Hematopoietic multipotent progenitor cell treated with erythropoietin and hydrocortisone succinate and interleukin-3 and kit ligand, for 17 days (in vitro differentiated cells): ENCODE measurements at regions not wholly inside any gene's neighbourhood (a gene's known extent, or its start where the extent isn't known, plus 50 kb on each side); places are given as distances from the start of the nearest gene placed in this dataset.
A peak's percentile ranks its signal among the peaks of the same experiment; 100 is the strongest.

Experiments used
- DNase-seq: peaks from one replicate; pipeline ENCODE4 v3.0.0-alpha.2; 2015; ENCODE audit warnings: low spot score

DNA sequence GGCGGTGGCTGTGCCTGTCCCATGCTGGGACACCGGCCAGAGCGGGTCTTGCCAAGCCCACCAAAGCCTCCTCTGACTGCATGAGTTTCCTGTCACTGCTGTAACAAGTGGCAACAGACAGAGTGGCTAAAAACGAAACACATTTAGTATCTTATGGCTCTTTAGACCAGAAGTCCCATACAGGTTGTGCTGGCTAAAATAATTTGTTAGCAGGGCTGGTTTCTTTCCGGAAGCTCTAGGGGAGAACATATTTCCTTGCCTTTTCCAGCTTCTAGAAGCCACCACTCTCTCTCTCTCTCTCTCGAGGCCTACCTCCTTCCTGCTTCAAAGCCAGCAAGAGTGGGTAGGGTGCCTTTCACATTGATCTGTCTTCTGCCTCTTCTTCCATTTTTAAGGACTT is 171.6 kb upstream of the PLPP4 start:
- no peak for DNase-seq

DNA sequence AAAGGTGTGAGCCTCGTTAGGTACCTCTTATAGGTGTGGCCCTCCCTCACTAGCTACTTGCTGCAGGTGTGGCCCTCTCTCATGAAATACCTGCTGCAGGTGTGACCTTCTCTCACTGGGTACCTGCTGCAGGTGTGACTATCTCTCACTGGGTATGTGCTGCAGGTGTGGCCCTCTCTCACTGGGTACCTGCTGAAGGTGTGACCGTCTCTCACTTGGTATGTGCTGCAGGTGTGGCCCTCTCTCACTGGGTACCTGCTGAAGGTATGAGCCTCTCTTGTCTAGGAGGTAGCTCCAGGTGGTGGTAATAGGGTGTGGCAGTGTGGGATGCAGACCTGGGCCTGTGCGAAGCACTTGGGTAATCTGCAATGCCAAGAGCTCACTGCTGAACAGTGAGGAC is 170.7 kb upstream of the PLPP4 start:
- no peak for DNase-seq

DNA sequence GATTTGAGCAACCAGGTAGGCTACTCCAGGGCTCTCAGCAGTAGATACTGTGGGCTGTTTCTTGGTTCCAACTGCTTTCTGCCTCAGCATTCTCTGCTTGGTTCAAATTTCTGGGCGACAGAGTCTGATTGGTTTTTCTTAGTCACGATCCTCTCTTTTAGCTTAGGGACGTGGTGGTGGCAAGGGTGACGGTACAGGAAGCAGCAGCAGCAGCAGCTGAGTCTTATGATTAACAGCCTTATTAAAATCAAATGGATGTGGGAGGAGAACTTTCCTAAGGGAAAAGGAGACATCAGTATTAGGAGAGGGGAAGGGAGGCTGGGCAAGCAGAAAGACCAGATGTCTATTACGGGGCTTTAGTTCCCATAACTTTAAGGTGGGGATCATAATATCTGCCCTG is 156.5 kb upstream of the PLPP4 start:
- no peak for DNase-seq

DNA sequence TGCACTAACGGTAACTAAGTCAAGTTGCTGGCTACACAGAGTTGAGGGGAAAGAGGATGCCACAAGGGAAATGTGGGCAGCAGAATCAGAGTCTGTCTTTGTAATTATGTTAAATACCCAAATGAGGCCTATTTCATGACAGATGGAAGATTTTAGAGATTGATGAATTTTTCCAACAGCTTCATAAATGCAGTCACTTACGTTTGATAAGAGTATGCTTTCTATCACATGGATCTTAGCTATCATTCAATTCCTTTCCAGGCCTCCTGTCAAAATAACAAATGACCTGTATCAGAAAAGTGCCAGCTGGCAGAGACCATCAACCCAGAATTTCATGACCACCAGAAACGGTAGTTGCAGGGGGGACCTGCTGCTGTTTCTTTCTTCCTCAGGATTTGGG is 148.4 kb upstream of the PLPP4 start:
- no peak for DNase-seq

DNA sequence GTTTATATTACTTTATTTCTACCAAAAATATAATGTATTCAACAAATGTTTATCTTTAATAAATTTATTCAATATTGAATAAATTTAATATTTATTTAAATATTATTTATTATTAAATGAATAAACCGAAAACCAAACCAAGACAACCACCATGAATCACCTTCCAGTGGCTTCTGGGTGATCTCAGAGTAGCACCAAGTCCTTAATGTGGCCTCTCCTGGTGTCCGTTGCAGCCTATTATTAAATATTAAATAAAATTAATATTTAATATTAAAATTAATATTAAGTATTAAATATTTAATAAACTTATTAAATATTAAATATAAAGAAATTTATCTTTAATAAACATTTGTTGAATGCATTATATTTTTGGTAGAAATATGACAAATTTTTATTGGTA is 143.3 kb upstream of the PLPP4 start:
- DNase-seq: no peak

DNA sequence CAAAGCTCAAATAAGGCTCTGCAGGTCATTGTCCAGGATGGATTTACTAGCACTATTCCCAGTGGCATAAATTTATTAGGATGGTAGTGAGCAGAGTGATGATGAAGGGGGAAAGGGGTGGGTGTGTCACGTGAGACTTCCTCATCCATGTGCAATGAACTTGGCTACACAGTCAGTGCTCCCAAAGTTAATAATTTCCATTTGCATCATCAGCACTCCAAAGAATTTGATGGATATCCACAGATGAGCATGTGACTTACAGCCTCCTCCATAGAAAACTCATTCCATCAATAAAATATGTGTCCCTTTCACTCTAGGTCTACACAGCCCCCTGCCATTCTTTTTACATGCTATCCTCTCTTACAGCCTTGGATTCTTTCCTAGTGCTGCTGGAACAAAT is 142.6 kb upstream of the PLPP4 start:
- DNase-seq: no peak

DNA sequence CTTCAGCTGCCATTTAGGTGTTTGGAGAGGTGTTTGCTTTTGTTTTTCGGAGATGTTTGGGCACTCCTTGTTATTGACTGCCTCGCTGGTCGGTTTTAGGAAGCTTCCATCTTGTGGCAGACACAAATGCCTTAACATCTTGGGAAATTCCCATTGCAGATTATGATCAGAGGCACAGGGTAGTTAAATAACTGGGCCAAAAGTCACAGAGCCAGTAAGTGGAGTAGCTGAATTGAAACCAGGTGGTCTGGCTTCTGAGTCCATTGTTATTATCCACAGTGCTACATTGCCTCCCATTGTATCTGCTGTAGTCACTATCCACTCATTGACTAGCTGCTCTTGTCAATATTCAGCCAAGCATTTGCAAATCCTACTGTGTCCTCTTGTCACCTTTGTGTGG is 138.2 kb upstream of the PLPP4 start:
- DNase-seq: no peak

DNA sequence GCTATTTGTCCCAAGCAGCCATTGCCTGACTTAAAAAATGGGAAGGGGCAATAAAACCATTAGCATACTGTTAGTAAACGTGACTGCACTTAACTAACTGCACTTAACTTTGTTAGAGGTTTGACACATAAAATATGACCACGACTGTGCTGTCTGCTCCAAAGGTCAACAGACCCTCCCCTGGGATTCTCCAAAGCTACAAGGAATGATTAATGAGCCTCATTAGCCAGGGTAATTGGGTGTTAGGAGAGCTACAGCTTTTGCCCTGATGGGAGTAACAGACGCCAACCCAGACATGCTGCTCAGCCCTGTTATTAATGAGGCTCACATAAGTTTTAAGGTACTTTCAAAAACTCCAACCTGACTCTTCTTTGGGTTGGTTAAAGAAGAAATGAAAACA is 129.4 kb upstream of the PLPP4 start:
- DNase-seq: no peak

DNA sequence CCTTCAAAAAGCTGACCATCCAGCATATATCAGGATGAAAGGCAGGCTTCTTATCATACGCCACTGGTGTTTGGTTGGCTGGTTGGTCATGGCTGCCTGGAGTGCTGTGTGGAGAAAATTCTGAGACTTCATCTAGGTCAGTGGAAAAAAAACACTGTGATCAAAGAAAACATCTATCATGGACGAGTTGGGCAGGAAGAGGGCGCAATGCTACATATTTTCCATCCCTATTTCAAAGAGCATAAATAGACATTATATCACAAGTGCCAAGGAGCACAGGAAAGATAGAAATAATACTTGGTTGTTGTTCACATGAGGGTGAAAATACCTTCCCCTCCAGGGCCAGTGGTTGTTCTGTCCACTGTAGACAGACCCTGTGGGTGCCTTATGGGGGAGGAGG is 128.4 kb upstream of the PLPP4 start:
- no peak for DNase-seq

DNA sequence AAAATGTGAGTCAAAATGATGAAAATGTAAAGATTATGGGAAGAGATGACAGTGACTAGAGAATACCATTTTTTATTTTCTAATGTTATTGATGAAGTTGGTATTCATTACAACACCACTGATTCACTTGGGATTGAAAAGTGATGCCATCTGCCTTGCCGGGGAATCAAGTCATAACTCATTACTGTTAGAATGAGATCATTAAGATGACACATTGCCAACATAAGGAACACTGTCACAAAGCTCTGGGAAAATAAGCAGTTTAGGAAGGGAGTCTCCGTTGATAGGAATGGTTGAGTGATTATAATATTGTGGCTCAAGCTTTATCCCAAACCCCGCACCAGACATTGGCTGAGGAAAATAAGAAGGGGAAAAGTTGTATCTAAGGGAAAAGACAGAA is 121.5 kb upstream of the PLPP4 start:
- no peak for DNase-seq

DNA sequence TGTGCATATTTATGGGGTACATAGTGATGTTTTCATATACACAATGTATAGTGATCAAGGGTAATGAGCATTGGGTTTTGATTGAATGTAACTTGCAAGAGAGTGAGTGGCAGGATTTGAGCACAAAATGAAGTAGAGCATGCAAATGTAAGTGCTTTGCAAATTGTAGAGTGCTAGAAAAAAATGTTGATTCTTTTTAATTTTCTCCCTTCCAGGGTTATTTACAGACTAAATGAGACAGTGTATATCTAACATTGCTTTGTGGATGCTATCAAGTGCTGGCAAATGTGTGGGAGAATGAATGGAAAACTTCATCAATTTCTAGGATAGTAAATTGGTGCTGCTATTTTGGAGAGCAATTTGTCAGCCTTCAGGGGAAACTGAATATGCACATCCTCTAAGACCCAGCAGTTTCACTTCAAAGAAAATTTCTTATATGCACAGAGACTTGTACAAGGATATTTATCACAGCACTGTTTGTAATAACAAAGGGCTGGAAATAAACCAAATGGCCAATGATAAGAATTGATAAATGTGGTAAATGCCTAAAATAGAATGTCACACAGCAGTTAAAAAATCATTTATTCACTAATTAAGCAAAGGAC is 120.6 kb upstream of the PLPP4 start:
- DNase-seq: no peak

DNA sequence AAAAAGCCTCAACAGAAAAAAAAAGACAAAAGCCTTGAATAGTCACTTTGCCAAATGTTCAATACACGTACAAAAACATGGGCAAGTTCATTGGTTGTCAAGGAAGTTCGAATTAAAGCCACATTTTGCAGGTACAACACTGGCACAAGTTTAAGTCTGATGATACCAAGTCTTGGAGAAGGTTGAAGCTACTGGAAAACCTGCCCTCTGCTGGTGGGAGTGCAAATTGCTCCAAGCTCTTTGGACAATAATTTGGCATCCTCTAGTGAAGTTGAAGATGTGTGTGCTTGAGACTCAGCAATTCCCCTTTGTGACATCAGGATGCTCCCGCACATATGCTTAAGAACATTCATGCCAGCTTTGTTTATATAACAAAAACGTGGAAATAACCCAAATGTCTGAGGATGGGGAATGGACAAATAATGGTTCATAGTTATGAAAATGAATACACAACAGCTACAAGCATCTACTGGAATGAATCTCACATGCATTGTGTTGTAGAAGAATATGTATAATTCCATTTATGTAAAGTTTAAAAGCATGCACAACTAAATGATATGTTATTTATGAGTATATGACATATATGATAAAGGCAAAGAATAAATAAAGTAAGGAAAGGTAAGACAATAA is 120.0 kb upstream of the PLPP4 start:
- DNase-seq: peak; percentile 46

DNA sequence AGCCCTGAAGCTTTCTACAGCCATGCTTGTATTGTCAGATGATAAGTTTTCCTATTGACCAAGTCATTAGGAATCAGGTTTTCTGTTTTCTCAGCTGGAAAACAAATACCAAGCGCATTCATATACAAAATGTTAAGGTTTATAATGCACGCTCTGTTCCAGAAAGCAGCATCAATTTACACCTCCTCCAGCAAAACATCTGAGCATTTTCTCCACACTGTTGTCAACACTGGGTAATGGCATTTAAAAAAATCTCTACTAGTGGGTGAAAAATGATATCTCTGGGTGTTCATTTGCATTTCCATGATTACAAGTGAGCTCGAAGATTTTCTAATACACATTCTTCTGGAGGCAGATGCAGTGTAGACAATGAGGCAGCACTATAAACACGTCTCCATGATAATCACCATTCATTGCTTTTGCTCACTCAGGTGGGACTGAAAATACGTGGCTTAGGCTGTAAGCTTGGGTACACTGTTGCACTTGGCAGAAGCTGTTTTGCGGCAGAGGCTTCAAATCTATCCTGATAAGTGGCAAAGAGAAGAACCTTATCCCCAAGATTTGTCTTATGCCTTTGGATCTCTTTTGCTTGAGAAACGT is 114.8 kb upstream of the PLPP4 start:
- DNase-seq: no peak

DNA sequence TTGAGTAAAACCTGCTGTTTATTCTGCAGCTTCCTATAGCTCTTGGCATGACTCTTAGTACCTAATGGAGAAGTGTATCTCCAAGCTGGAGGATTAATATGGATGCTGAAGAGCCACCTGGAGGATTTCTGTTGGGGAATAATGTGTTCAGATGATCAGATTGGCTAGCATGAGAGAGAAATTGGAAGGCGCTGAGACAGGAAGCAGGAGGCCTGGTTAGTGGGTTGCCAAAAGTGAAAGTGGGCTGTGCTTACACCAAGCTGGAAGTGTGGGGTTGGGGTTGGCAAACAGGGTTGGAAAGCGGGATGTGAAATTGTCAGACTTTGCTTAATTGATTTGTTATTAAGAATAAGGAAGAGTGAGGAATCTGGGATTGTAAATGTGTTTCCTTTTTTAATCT is 111.8 kb upstream of the PLPP4 start:
- no peak for DNase-seq

DNA sequence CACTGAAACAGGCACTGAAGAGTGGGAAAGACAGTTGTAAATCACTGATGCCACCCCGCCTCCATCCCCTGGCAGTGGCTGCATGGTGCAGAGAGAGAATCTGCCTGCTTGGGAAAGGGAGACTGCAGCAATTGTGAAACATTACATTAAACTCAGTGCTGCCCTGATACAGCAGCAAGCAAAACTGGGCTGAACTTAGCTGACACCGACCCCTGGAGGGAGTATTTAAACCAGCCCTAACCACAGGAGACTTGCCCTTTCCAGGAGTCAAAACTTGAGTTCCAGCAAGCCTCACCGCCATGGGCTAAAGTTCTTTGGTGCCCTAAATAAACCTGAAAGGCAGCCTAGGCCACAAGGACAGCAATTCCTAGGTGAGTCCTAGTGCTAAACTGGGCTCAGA is 109.4 kb upstream of the PLPP4 start:
- DNase-seq: no peak

DNA sequence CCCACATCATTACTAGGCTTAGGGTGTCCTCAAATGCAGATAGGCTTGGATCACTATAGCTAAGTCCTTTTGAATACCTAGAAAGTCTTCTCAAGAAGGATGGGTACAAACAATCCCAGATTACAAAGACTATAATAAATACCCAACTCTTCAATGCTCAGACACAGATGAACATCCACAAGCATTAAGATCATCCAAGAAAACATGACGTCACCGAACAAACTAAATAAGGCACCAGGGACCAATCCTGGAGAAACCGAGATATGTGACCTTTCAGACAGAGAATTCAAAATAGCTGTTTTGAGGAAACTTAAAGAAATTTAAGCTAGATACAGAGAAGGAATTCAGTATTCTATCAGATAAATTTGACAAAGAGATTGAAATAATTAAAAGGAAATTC is 108.0 kb upstream of the PLPP4 start:
- DNase-seq: no peak

DNA sequence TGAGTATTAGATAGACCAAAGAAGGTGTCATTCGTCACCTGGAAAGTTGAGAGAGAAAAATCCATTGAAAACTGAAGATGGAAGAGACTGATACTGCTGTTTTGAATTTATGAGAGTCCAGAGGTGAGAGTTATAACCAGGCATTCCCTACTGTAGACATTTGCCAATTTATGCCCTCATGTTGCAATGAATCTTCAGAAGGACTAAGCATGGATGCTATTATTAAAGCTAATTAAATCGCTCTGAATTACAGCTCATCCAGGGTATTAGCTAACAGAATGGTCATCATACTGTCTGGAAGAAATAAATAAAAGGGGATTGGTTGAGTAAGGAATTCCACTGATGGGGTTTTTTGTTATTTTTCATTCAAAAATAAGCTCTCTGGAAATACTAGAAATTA is 101.6 kb upstream of the PLPP4 start:
- no peak for DNase-seq

DNA sequence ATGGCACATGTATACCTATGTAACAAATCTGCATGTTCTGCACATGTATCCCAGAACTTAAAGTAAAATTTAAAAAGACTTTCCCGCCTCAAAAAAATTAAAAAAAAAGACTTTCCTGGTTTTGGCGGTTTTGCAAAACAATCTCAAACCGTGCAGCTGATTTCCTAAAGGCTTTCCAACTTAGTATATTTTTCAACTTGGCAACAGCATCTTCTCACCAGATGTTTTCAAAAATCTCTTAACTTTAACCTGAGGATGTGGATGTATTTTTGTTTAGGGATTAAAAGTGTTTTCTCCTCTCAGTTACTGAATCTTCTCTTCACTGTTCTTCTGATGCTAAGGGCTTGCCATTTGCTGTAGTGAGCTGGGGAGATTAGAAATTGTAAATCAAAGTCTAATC is 96.5 kb upstream of the PLPP4 start:
- no peak for DNase-seq

DNA sequence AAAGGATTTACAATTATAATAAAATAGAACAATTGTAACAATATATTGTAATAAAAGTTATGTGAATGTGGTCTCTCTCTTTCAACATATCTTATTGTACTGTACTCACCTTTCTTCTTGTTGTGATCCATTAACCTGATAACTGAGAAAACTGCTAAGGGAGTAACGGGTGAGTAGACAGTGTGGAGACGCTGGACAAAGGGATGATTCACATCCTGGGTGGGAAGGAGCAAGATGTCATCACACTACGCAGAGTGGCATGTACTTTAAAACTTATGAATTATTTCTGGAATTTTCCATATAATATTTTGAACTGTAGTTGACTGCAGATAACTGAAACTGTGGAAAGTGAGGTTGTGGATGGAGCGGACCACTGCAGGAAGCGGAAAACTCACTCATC is 91.2 kb upstream of the PLPP4 start:
- no peak for DNase-seq

DNA sequence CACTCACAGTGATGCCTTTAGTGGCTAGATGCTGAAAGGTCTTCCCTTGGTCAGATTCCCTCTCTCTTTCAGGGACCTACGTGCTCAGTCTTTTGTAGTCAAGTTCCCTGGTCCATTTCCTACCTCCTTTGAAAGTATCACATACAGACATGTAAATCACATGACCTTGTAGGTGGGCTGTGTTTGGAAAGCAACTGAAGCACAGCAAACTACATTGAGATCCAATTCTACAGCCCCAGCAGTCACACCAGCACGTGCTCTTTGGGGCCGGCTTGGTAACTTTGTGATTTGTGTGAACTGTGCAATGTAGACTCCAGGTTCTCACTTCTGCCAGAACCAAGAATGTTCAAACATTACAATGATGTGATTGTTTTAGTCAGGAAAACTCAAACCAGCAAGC is 89.7 kb upstream of the PLPP4 start:
- DNase-seq: no peak

DNA sequence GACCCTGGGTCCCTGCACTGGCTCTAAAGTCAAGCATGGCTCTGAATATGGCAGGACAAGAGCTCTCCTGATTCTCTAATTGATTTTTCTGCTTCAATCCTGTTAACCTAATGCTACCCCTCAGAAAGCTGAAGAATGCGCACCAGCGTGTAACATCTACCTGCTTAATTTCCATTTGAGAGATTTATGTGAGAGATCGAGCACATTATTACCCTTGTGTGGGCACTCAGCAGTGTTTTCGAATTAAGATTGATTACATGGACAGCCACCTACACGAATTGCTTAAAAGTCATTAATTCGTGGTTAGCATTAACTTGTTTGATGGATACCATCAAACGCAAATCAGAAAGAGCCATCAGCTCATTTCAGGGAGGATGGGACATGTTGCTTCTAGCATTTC is 88.7 kb upstream of the PLPP4 start:
- DNase-seq: no peak

DNA sequence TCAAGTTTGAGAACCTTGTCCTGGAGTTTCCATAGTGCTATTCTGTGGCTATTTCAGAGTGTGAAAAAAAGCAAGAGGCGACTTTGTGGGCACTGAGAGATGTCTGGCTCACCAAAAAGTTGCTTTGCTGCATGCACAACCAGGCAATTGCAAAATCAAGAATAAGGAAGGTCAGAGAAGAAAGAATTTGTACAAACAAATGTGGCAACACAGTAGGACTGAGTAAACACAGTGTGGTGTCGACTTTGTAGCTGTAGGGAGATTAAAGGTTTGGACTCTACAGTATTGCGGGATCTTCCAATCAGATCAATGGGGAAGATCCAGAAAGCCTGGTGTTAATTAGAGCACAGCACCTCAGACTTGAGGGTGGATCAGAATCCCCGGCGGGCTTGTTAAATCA is 88.1 kb upstream of the PLPP4 start:
- DNase-seq: no peak

DNA sequence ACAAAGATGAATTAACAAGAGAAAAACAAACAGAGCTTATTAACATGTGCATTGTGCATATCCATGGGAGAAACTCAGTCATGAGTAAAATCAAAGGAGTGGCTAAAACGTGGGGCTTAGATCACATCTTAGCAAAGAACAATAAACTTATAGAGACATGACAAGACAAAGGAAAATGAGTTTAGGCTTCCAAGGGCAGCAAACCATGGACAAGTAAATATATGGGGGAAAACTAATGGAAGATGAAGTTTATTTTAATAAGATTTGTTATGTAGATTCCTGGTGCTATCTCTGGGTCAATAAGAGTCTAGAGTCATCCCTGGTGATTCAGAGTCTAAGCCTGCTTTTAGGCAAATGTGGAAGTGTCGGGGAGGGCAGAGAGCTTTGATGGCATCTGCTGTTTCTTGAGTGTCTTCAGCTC is 87.2 kb upstream of the PLPP4 start:
- DNase-seq: no peak

DNA sequence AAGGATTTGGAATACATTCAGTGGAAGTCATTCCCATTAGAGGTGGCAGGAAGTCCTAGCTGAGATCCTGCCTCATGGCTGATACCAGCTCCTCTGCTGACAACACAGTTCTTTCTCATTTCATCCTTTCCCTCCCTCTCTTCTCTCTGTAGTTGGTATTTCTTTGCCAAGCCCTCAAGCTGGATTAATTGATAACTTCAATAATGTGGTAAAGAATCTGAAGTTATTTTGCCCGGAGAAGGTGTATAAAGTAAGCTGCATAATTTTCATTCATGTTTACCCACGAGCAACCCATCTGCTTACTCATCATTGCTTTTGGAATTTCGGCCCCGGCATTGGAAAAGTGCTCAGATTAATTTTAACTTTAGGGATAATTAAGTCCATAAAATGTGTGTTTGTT is 85.2 kb upstream of the PLPP4 start:
- no peak for DNase-seq
